ENCODE measurements at regions not wholly inside any gene's neighbourhood (a gene's known extent, or its start where the extent isn't known, plus 50 kb on each side); places are given as distances from the start of the nearest gene placed in this dataset.

DNA sequence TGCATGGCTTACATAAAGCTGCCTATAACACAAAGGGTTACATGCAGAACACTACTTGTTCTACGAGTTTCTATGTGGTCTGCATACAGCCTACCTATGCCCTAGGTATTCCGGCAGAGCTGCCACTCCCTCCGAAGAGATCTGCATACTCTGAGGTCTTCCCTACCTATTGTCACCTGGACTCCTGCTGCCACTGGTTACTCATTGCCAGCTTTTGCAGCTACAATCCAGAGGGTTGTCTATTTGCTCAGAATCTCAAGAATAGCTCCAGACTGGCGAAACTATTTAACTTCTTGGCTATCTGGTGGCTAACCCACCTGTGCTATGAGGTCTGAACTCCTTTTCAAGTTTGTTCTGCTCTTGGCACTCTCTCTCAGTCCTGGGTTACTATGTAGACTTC is 323.3 kb downstream of the BMP2 start:
- TF ChIP-seq, protein P1, sequence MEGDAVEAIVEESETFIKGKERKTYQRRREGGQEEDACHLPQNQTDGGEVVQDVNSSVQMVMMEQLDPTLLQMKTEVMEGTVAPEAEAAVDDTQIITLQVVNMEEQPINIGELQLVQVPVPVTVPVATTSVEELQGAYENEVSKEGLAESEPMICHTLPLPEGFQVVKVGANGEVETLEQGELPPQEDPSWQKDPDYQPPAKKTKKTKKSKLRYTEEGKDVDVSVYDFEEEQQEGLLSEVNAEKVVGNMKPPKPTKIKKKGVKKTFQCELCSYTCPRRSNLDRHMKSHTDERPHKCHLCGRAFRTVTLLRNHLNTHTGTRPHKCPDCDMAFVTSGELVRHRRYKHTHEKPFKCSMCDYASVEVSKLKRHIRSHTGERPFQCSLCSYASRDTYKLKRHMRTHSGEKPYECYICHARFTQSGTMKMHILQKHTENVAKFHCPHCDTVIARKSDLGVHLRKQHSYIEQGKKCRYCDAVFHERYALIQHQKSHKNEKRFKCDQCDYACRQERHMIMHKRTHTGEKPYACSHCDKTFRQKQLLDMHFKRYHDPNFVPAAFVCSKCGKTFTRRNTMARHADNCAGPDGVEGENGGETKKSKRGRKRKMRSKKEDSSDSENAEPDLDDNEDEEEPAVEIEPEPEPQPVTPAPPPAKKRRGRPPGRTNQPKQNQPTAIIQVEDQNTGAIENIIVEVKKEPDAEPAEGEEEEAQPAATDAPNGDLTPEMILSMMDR (IDR thresholded peaks at IDR 0.05) = no peak
- Histone ChIP-seq H3K4me1 (no peaks in the 10 kb centered on the region), H3K27ac (no peak overlapping the region), H3K36me3 (no peaks in the 10 kb centered on the region), H3K9me3 (no peaks in the 10 kb centered on the region), H3K4me3 (no peak overlapping the region), H3K27me3 (no peaks in the 10 kb centered on the region)
- DNase-seq (no peak), ATAC-seq (peak; percentile 79)
- intact Hi-C loops (cut with DNase I) = no loop called here

- ATAC-seq (no peak), DNase-seq (no peak)
- Histone ChIP-seq H3K4me3 (no peak overlapping the region), H3K36me3 (no peaks in the 10 kb centered on the region), H3K4me1 (no peaks in the 10 kb centered on the region), H3K27ac (no peak overlapping the region), H3K27me3 (no peaks in the 10 kb centered on the region), H3K9me3 (no peaks in the 10 kb centered on the region)
- TF ChIP-seq, protein P1 (IDR thresholded peaks at IDR 0.05) = no peak
- intact Hi-C loops (cut with DNase I) = no loop called here
These were observed 324.2 kb downstream of the BMP2 start for GRCh38 chr20:7091655-7092054.

GRCh38 chr20:7094438-7094997 is 327.0 kb downstream of the BMP2 start:
- Histone ChIP-seq H3K27me3 (no peaks in the 10 kb centered on the region), H3K36me3 (no peaks in the 10 kb centered on the region), H3K4me3 (no peak overlapping the region), H3K4me1 (no peaks in the 10 kb centered on the region), H3K9me3 (no peaks in the 10 kb centered on the region), H3K27ac (no peak overlapping the region)
- ATAC-seq = peak; percentile 69
- intact Hi-C loops (cut with DNase I) = no loop called here
- no peak for DNase-seq
- TF ChIP-seq, protein P1 (IDR thresholded peaks at IDR 0.05) = peak; percentile 61

- Histone ChIP-seq H3K27me3 (no peaks in the 10 kb centered on the region), H3K36me3 (no peaks in the 10 kb centered on the region), H3K27ac (no peak overlapping the region), H3K9me3 (no peaks in the 10 kb centered on the region), H3K4me3 (no peak overlapping the region), H3K4me1 (no peaks in the 10 kb centered on the region)
- ATAC-seq (no peak), DNase-seq (no peak)
- TF ChIP-seq, protein P1 (IDR thresholded peaks at IDR 0.05) = no peak
- intact Hi-C loops (cut with DNase I) = no loop called here
These were observed 339.4 kb downstream of the BMP2 start for GRCh38 chr20:7106910-7107309.

- H3K4me1 ChIP-seq = no peaks in the 10 kb centered on the region
- TF ChIP-seq, protein P1 (IDR thresholded peaks at IDR 0.05) = no peak
- no peak overlapping the region for H3K27ac ChIP-seq
- intact Hi-C loops (cut with DNase I) = no loop called here
- ATAC-seq = no peak
- H3K27me3 ChIP-seq = no peaks in the 10 kb centered on the region
- H3K36me3 ChIP-seq = no peaks in the 10 kb centered on the region
- H3K9me3 ChIP-seq = no peaks in the 10 kb centered on the region
- no peak for DNase-seq
- H3K4me3 ChIP-seq = no peak overlapping the region
These were observed 341.4 kb downstream of the BMP2 start for GRCh38 chr20:7108929-7109328.

Data from upper lobe of right lung (tissue), 1 donor.